ENCODE measurements at regions not wholly inside any gene's neighbourhood (a gene's known extent, or its start where the extent isn't known, plus 50 kb on each side); places are given as distances from the start of the nearest gene placed in this dataset.

DNA sequence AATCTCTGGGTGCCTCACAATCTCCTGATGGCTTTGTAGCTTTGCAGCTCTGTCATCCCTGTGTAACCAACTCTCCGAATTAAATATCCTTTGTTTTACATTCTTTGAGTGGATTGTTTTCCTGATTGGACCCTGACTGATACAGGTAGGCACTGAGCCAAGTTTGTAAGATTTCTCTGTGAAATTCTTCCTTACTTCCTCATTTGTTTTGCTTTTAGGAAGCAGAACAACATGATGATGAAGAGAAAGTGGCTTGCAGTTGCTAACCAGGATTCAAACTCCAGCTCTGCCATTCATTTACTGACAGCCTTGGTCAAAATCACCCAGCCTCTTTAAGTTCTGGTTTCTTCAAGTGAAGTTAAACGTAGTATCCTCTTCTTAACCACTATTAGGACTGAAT is 452.3 kb downstream of the OMA1 start:
- no peak for TF ChIP-seq FOXM1 (IDR thresholded peaks at IDR 0.05; ENCODE audit: borderline replicate concordance, low read depth)
- TF ChIP-seq ZBTB7A (IDR thresholded peaks at IDR 0.05; ENCODE audit: low read depth), result no peak
- no peak for TF ChIP-seq EP300 (IDR thresholded peaks at IDR 0.05; ENCODE audit: borderline replicate concordance)
- no peak for TF ChIP-seq TCF12 (IDR thresholded peaks at IDR 0.05; ENCODE audit: low read depth)
- no peak for TF ChIP-seq RAD21 (IDR thresholded peaks at IDR 0.05; ENCODE audit: low read depth)
- no peak for TF ChIP-seq CEBPB (IDR thresholded peaks at IDR 0.05)
- TF ChIP-seq TEAD4 (IDR thresholded peaks at IDR 0.05), result no peak
- TF ChIP-seq CREB1 (IDR thresholded peaks at IDR 0.05; ENCODE audit: low read depth), result no peak
- TF ChIP-seq TAF1 (IDR thresholded peaks at IDR 0.05; ENCODE audit: low read depth), result no peak
- TF ChIP-seq, protein P1, sequence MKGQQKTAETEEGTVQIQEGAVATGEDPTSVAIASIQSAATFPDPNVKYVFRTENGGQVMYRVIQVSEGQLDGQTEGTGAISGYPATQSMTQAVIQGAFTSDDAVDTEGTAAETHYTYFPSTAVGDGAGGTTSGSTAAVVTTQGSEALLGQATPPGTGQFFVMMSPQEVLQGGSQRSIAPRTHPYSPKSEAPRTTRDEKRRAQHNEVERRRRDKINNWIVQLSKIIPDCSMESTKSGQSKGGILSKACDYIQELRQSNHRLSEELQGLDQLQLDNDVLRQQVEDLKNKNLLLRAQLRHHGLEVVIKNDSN (IDR thresholded peaks at IDR 0.05), result no peak
- TF ChIP-seq, protein P2, sequence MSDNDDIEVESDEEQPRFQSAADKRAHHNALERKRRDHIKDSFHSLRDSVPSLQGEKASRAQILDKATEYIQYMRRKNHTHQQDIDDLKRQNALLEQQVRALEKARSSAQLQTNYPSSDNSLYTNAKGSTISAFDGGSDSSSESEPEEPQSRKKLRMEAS (IDR thresholded peaks at IDR 0.05), result no peak
- TF ChIP-seq, protein P3, sequence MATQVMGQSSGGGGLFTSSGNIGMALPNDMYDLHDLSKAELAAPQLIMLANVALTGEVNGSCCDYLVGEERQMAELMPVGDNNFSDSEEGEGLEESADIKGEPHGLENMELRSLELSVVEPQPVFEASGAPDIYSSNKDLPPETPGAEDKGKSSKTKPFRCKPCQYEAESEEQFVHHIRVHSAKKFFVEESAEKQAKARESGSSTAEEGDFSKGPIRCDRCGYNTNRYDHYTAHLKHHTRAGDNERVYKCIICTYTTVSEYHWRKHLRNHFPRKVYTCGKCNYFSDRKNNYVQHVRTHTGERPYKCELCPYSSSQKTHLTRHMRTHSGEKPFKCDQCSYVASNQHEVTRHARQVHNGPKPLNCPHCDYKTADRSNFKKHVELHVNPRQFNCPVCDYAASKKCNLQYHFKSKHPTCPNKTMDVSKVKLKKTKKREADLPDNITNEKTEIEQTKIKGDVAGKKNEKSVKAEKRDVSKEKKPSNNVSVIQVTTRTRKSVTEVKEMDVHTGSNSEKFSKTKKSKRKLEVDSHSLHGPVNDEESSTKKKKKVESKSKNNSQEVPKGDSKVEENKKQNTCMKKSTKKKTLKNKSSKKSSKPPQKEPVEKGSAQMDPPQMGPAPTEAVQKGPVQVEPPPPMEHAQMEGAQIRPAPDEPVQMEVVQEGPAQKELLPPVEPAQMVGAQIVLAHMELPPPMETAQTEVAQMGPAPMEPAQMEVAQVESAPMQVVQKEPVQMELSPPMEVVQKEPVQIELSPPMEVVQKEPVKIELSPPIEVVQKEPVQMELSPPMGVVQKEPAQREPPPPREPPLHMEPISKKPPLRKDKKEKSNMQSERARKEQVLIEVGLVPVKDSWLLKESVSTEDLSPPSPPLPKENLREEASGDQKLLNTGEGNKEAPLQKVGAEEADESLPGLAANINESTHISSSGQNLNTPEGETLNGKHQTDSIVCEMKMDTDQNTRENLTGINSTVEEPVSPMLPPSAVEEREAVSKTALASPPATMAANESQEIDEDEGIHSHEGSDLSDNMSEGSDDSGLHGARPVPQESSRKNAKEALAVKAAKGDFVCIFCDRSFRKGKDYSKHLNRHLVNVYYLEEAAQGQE (IDR thresholded peaks at IDR 0.05; ENCODE audit: low read depth), result no peak

Data from Ishikawa (cell line).